22Rv1 (cell line): ENCODE measurements at regions not wholly inside any gene's neighbourhood (a gene's known extent, or its start where the extent isn't known, plus 50 kb on each side); places are given as distances from the start of the nearest gene placed in this dataset.
A peak's percentile ranks its signal among the peaks of the same experiment; 100 is the strongest.

Source experiments
- H3K27ac ChIP-seq: fragments of 450-650 bp; 2 replicates; pipeline ENCODE4 v1.5.1; 2017
- ZFX ChIP-seq: fragments of 450-650 bp; IDR thresholded peaks from 2 replicates; pipeline ENCODE4 v1.6.1; 2017; ENCODE audit warnings: antibody characterized with exemption, borderline replicate concordance
- TF ChIP-seq, protein P1 (sequence below): fragments of 450-650 bp; IDR thresholded peaks from 2 replicates; pipeline ENCODE4 v1.5.1; 2017; ENCODE audit warnings: mild to moderate bottlenecking

- no peak overlapping the region for H3K27ac ChIP-seq
Measured at GRCh38 chr17:412211-413015, 59.8 kb upstream of the RPH3AL start.

GRCh38 chr17:411421-412120 lies 59.0 kb upstream of the RPH3AL start:
- TF ChIP-seq, protein P1, sequence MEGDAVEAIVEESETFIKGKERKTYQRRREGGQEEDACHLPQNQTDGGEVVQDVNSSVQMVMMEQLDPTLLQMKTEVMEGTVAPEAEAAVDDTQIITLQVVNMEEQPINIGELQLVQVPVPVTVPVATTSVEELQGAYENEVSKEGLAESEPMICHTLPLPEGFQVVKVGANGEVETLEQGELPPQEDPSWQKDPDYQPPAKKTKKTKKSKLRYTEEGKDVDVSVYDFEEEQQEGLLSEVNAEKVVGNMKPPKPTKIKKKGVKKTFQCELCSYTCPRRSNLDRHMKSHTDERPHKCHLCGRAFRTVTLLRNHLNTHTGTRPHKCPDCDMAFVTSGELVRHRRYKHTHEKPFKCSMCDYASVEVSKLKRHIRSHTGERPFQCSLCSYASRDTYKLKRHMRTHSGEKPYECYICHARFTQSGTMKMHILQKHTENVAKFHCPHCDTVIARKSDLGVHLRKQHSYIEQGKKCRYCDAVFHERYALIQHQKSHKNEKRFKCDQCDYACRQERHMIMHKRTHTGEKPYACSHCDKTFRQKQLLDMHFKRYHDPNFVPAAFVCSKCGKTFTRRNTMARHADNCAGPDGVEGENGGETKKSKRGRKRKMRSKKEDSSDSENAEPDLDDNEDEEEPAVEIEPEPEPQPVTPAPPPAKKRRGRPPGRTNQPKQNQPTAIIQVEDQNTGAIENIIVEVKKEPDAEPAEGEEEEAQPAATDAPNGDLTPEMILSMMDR = no peak
- no peak for TF ChIP-seq ZFX
- no peak overlapping the region for H3K27ac ChIP-seq

More at GRCh38 chr17:412211-413015, 59.8 kb upstream of the RPH3AL start:
- TF ChIP-seq, protein P1 = peak; percentile 85
- no peak for TF ChIP-seq ZFX

DNA sequence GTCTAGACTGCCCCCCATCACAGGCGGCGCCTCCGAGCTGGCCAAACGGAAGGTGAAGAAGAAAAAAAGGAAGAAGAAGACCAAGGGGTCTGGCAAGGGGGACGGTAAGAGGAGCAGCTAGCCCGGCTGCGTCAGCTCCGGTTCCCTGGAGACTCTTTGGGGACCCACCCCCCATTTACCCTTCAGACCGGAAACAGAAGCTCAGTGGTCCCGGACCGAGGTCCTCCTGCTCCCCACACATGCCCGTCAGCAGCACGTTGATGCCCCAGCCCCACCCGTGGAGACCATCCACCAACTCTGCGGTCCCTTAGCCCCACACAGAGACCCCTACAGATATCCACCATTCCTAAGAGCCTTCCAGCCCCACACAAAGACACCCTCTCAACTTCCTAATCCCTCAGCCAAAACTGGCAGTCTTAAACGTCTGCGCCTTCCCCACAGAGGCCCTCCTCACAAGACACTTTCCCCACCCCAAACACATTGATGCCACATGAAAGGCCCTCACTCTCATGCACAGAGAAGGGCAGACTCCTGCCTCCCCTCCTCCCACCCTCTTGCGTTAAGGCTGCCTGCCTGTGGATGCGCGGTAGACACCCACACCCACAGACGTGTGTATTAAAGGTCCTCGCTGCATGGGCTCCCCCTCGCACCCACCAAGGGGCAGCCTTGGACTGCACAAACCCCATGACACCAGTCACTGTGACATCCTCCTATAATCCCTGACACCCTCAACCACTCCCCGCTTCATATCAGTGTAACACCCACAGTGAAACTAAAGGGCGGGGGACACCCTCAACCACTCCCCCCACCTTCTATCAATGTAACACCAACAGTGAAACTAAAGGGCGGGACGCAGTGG lies 58.2 kb upstream of the RPH3AL start:
- TF ChIP-seq, protein P1 = no peak
- no peak for TF ChIP-seq ZFX
- H3K27ac ChIP-seq = peak overlapping the region; percentile 34; the same call in 1 of the 2 replicates

DNA sequence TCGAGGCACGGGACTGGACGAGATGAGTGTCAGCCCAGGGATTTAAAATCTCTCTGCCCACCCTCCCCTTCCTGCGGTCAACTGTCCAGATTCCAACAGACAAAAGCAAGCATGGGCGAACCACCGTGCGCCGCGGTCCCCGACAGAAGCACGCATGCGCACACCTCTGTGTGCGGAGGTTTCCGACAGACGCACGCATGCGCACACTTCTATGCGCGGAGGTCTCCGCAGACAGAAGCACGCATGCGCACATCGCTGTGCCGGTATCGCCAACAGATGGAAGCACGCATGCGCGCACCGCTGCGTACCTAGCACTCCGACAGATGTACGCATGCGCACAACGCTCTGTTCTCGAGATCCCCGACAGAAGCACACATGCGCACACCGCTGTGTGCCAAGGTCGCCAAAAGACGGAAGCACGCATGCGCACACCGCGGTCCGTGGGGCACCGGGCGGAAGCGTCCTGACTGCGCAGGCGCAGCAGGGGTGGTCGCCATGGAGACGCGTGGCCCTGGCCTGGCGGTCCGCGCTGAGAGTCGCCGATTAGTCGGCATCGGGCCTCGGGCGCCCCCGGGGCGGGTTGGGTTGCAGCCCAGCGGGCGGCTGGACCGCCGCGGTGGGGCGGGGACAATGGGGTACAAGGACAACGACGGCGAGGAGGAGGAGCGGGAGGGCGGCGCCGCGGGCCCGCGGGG lies 57.4 kb upstream of the RPH3AL start:
- TF ChIP-seq, protein P1 = no peak
- TF ChIP-seq ZFX = no peak
- peak overlapping the region; percentile 34; the same call in 1 of the 2 replicates for H3K27ac ChIP-seq

- peak overlapping the region; percentile 34; the same call in 1 of the 2 replicates for H3K27ac ChIP-seq
- TF ChIP-seq, protein P1 = no peak
- no peak for TF ChIP-seq ZFX
Measured at GRCh38 chr17:409308-409847, 56.8 kb upstream of the RPH3AL start.

DNA sequence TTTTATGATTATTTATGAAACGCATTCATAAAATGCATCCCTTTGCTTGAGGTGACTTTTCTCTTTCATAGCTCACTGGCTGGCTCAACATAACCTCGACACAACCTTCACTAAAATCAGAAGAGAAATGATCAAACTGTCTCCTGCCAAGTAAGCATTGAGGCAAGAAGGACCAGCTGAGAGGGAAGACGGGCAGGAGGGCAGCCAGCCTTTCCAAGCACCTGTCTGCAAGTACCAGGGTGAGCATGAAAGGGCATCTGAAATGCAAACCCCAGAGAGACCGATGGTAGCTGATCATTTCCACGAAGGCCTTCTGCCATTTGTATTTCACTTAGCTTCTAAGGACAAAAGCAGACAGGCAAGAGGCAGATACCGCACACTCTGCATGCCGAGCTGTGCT lies 52.1 kb upstream of the RPH3AL start:
- no peak for TF ChIP-seq ZFX
- TF ChIP-seq, protein P1 = no peak
- no peak overlapping the region for H3K27ac ChIP-seq
